AG09319 (cell line): ENCODE measurements at regions not wholly inside any gene's neighbourhood (a gene's known extent, or its start where the extent isn't known, plus 50 kb on each side); places are given as distances from the start of the nearest gene placed in this dataset.
"Not testable (repeated sequence)": the region's sequence is repeated elsewhere in the genome, so short reads cannot be mapped to it uniquely, and the experiment has no call there.

ENCODE experiments used
- DNase-seq: peaks from one replicate; pipeline ENCODE4 v3.0.0-alpha.2; 2010; ENCODE audit warnings: low read depth; ENCODE audit errors: extremely low read depth
- CTCF ChIP-seq: IDR thresholded peaks from 2 replicates; pipeline ENCODE4 v1.5.1; 2011; ENCODE audit warnings: low read depth, mild to moderate bottlenecking, inconsistent platforms, low read length, moderate library complexity

- TF ChIP-seq CTCF: no peak
- DNase-seq: no peak
Observed at GRCh38 chr6:81933608-81934051, 181.1 kb upstream of the TENT5A start.

DNA sequence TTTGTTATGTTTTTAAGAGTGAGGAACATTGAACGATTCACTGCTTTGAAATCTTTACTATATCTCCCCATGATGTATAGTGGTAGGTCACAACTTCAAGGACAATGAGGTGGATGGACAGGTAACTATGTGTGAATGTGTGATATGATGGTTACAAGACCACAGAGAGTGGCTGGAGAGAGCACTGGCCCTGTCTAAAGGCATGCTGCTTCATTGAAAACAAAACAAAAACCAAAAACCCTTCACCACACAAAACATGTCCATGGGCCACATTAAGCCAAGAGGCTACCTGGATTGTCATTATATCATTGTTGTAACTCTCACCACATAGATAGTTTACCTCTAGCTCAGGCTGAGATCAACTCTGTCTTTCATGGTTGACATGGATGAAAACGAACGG is 180.6 kb upstream of the TENT5A start:
- no peak for TF ChIP-seq CTCF
- no peak for DNase-seq

DNA sequence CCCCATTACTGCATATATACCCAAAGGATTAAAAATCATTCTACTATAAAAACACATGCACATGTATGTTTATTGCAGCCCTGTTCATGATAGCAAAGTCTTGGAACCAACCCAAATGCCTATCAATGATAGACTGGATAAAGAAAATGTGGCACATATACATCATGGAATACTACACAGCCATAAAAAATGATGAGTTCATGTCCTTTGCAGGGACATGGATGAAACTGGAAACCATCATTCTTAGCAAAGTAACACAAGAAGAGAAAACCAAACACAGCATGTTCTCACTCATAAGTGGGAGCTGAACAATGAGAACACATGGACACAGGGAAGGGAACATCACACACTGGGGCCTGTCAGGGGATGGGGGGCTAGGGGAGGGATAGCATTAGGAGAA is 180.0 kb upstream of the TENT5A start:
- DNase-seq: not testable (repeated sequence)

DNA sequence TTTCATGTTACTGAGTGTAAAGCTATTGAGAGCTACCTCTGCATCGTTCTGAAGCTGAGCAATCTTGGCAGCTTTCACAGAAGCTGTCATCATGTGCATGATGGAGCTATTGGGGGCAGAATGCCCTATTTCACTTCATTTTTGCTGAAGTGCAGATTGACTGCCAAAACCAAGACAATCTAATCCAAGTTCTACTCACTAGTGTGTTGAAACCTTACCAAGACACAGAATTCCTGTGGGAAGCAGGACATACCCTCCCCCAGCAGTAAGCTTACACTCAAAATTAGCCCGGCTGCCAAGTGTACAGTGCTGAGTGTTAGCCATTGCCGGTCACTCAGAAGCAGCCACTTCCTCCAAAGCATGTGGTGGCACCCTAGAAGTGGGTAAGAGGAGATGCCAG is 177.3 kb upstream of the TENT5A start:
- DNase-seq: no peak
- TF ChIP-seq CTCF: no peak

DNA sequence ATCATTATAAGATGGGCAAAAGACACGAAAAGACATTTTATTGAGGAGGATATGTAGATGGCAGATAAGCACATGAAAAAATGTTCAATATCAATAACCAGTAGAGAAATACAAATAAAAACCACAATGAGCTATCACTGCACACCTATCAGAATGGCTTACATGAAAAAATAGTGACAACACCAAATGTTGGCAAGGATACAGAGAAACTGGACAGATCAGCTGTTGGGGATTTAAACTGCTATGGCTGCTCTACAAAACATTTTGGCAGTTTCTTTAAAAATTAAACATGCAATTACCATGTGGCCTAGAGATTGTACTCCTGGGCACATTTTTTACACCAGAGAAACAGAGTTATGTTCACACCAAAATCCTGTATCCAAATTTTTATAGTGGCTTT is 172.7 kb upstream of the TENT5A start:
- no peak for DNase-seq
- no peak for TF ChIP-seq CTCF

GRCh38 chr6:81909981-81910900 is 157.8 kb upstream of the TENT5A start:
- no peak for DNase-seq
- no peak for TF ChIP-seq CTCF

DNA sequence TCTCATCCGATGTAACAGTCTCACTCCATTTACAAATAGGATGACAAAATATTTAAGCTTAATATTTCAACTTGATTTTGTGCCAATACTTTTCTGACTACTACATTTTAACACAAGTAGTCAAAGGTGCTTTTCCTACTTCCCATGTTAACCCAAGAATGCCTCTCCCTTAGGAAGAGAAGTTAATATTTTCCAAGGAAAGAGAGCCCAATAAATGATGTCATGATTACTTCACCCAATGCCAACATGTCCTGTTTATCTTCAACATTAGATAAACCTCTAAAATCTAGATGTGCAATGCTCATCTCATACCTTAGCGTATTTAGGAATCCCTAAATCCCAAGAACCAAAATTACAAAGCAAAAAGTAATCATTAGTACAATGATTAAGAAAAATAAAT is 156.7 kb upstream of the TENT5A start:
- no peak for TF ChIP-seq CTCF
- DNase-seq: no peak

DNA sequence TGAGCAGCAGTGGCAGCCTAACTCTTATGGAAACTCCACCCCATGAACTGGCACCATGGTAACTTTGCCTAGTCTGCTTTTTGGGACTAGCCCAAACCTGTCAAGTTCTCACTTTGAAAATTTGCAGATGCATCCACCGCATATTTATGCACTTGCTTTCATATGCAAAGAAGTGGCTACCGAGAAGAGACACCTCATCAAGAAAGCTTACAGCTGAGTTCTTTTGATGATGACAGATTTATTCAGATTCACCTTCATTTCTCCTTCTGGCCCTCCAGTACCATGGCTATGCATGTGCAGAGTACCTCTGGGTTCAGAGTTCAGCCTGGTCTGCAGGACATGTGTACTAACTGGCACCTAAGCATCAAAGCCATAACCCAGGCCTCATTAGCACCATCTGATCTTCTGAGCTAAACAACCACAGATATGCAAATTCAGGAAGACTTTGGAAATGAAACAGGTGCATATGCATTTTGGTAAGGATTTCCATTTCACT is 154.3 kb upstream of the TENT5A start:
- no peak for TF ChIP-seq CTCF
- no peak for DNase-seq
